SK-MEL-5 (cell line): ENCODE measurements at regions not wholly inside any gene's neighbourhood (a gene's known extent, or its start where the extent isn't known, plus 50 kb on each side); places are given as distances from the start of the nearest gene placed in this dataset.
A peak's percentile ranks its signal among the peaks of the same experiment; 100 is the strongest.
"Not testable (repeated sequence)": the region's sequence is repeated elsewhere in the genome, so short reads cannot be mapped to it uniquely, and the experiment has no call there.

ENCODE experiments used
- DNase-seq: peaks from one replicate; pipeline ENCODE4 v3.0.0-alpha.2; 2016; ENCODE audit warnings: low read depth, low spot score
- in situ Hi-C: cut with HindIII; loops from 2 replicates; pipeline ENCODE4 v1.10.0; 2016; ENCODE audit warnings: low sequenced_read_pairs, high pct_unique_total_duplicates, low pct_unique_long_range_greater_than_20kb

DNA sequence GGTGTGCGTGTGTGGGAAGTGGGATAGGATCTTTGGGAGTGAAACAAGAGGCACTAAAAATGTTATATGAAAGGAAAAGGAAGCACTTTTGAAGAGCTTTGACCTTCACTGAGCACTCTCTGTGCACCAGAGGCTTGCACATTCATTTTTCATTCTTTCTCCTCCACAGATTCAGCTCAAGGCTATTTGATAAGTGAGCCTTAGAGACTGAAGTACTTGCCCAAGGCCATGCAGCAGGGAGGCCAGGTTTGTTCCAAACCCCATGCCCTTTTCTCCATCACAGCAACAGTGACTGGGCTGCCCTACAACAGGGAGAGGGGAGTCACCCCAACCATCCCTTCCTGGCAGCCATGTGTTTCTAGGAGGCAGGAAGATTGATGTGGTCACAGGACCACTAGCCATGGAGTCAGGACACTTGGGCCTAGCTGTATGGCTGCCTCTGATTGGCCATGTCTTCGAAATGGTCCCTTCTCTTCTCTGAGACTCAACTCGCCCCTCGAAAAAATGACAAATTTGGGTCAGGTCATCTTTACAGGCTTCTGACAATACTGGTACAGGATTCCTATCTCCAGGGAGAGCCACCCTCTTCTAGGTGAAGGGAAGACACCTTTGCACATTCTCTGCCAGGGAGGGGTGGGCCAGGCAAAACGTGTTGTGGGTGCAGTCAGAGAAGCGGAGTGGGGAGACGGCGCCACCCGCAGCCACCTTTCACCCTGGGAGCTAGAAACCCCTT lies 123.5 kb upstream of the MYCN start:
- in situ Hi-C loops: no loop called here
- no peak for DNase-seq

DNA sequence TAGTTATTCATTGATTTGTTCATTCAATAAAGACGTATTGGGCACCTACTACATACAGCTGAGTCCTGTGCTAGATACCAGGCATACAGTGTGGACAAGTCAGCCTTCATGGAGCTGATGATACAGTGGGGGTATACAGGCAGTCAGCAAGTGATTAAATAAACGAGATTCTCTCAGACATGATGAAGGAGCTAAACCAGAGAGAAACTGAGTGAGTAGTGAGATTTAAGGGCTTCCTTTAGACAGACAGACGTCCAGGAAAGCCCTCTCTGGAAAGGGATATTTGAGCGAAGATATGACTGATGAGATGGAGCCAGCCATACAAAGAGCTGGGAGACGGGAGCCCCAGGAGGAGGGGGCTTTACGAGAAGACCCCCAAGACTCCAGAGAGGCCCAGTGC lies 122.6 kb upstream of the MYCN start:
- DNase-seq: no peak
- in situ Hi-C loops: no loop called here

DNA sequence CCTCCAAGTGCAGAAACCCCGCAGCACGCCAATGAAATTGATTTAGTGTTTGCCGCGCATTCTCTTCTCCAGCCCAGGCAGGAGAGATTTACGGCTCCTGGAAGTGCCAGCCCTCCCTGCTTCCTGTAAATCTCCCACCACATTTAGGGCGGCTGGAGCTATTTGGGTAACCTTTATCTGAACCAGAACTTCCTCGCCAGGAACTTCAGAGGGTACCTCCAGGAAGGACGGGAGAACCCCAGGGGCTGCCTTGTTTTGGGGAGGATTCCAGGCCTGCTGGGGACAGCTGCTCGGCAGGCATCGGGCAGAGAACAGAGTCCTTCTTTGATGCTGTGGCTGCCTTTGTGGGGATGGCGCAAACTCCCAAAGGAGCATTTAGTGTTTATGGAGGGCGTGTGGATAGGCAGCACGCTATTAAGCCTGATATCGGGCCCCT lies 122.0 kb upstream of the MYCN start:
- DNase-seq: peak; percentile 14
- in situ Hi-C loops: no loop called here

DNA sequence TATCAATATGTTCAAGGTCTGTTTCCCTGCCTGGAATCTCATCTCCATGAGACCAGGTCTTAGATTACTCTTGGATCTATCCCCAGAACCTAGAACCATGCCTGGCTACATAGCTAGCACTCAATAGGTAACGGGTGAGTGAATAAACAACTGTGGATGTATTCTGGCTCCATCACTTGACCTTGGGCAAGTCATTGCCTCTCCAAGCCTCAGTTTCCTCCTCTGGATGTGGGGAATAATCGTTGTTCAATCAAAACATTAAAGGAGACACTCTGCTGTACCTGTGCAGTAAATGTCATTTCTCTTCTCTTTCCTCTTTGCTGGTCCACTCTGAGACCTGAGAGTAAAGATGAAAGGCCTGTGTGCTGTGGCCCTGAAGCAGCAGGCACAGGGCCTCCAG lies 121.5 kb upstream of the MYCN start:
- in situ Hi-C loops: no loop called here

DNA sequence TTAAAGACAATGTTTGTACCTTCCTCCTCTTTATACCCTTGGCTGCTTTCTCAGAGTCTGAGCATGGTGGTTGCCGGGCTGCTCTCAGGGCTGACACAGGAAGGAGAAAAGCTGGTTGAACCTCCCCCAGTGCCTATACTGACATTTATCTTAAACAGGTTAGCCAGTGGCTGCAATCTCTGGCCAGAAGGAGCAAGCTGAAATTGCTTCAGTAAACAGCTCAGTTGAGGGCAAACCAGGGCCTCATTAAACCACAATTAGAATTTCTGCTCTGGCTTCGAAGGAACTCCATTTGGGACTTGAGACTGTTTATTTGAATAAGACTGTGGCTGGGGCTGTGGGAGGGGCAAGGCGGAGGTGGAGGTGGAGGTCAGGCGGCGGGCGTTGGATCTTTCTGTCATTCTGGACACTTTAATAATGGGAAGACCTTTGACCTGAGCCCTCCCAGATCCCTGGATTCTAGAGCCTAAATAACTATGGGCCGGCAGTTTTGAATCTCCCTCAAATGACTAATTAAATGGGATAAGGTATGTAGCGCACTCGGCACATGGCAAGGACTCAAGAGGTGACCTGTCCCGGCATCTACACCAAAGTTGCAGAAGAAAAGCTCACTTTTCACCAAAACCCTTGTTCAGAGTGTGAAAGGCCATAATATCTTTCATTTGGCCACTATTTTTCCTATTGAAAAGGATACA lies 120.6 kb upstream of the MYCN start:
- no peak for DNase-seq

More for the DNA sequence above, 121.5 kb upstream of the MYCN start:
- no peak for DNase-seq

DNA sequence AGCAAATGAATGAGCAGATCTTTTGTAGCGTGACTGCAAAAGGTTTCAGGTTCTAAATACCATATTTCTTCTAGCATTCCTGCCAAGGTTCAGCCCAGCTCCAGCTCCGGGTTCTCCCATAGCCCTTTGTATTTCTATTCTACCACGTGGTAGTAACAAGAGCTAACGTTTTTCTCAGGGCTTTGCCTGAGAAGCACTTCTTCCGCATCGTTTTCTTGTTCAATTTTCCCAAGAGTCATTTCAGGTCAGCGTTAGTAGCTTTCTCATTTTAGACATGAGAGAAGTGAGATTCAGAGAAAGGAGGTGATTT lies 120.1 kb upstream of the MYCN start:
- no peak for DNase-seq
- in situ Hi-C loops: no loop called here

More for the DNA sequence above, 120.6 kb upstream of the MYCN start:
- in situ Hi-C loops: no loop called here

DNA sequence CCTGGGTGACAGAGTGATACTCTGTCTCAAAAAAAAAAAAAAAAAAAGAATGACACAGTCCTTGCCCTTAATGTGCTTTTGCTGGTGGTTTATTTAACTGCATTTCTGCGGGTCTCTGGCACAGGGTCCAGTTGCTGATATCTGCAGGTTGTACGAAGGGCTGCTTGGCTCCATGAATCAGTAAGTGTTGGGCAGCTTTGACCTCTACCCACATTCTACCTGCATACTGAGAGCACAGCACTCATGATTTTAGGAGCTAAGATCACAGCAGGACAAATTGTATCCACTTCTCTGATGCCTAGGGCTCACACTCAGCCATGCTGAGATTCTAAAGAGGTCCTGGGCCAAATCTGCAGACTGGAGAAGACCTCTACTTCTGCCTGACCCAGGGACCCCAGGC lies 119.4 kb upstream of the MYCN start:
- DNase-seq: no peak

DNA sequence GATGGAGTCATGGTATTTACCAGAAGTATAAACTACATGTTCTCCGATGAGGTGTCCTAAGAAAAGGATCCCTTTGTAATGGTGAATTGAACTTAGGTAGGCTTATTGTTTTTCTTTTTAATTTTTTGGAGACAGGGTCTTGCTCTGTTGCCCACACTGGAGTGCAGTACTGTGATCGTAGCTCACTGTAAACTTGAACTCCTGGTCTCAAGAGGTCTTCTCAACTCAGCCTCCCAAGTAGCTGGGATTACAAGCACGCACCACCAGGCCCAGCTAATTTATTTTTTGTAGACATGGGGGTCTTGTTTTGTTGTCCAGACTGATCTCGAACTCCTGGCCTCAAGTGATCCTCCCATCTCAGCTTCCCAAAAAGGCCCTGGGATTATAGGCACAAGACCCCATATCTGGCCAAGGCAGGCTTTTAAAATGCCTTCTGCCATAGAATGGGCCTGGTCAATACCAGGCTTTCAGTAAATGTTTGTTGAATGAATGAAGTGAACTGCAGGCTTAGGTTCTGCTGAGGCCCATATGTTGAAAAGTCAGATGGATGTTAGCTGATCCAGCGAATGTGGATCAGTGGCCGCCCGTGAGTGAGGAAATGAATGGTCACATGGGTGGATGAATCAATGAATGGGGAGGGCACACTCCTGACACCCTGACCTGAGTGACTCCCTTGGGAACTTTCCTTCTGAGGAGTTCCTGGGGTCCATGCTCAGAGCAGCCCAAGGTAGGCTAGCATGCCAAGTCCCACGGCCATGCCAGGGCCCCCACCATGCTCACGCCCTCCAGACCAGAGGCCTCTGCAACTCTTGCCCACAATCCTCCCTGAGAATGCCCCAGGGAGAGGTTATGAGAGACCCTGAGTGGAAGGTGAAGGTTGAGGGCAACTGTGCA lies 118.0 kb upstream of the MYCN start:
- no peak for DNase-seq
- in situ Hi-C loops: no loop called here

More for the DNA sequence above, 119.4 kb upstream of the MYCN start:
- in situ Hi-C loops: no loop called here

DNA sequence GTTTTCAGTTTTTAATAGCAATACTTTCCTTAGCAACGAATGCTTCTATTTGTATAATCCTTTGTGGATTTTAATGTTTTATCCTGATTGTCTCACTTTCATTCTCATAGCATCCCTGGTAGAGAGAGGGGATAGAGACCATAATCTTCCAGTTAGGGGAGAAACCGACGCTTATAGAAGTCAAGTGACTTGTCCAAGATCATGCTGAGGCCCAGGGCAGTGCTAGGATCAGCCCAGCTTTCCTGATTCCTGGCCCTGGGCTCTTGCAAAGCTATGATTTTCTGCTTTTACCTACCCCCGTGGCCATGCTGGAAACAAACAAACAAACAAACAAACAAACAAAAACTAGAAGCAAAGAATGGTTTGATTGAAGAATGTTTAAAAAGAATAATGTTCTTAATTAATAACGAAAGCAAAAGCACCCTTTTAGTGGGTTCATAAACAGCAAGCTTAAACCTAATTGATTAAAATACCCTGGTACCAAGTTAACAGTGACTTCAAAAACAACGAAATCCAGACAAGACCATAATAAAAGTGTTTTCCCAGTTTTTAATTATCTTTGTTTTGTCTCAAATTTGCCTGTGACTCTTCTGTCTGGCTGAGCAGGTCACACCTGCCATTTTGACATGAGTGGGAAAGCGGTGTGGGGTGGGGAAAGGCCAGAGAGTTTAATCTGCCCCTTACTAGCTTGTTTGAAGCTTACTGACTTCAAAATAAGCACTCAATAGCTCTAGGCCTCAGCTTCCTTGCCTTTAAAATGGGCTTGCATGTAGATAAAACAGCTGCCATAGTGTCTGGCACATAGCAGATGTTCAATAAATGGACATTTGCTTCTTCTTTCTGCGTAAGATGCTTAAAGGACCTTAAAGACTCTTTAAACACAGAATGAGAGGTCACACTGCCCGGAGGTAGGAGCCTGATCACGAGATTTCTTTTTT lies 116.6 kb upstream of the MYCN start:
- no peak for DNase-seq
- in situ Hi-C loops: no loop called here

DNA sequence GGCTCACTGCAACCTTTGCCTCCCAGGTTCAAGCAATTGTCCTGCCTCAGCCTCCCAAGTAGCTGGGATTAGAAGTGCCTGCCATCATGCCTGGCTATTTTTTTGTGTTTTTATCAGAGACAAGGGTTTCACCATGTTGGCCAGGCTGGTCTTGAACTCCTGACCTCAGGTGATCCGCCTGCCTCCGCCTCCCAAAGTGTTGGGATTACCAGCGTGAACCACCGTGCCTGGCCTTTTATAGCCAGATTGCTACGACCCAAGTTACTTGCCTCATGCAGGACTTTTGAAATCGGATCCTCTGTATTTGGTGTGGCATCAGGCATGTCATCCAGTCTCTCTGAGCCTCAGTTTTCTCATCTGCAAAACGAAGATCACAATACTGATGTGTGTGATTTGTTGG lies 115.9 kb upstream of the MYCN start:
- in situ Hi-C loops, DNase-seq: not testable (repeated sequence)

DNA sequence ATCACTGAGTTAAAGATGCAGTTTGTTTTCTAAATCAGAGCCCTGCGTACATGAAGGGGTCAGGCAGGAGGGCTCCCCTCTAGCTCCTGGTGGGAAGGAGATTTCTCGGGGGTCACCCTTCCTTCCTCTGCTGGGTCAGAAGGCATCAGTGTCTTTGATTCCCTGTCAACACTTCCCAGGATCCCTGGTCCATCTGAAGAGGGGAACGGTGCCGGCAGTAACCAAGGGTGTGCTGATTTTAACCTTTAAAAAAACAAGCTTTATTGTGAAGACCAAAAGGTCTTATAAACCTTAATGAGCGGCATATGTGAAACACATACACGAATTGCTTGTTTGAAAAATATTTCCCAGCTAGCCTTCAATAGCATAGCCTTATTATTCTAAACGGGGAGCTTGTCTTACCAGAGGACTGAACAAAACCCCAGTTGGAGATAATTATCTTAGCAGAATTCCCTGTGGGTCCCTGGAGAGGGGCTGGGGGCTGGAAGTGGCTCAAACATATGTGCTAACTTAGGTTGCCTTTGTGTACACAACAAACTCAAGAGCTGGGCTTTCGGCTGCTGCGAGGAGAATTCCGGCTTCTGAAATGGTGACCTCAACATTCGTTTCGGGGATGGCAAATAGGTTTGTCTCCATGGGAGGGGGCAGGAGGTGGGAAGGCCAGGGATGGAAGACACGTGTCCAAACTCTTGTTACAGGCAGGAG lies 114.9 kb upstream of the MYCN start:
- in situ Hi-C loops: no loop called here
- DNase-seq: no peak

DNA sequence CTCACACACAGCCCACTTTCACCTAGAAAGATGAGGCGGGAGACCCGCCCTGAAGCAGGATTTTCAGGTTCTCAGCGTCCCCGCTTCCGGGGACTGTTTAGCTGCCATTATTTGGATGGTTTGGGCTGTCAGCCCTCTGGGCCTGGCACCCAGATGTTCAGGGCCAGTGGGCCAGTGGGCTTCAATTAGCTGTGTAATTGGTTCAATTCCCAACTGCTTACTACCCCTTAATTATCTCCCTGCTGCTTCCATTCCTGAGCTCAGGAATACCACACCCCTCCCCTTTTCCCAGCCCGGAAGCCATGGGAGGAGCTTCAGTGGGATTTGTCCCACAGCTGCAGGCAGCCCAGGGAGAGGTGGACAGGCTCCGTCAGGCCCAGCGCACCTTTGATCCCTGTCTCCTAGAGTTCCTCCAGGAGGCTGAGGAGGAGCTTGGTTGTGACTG lies 114.1 kb upstream of the MYCN start:
- in situ Hi-C loops: no loop called here
- no peak for DNase-seq

DNA sequence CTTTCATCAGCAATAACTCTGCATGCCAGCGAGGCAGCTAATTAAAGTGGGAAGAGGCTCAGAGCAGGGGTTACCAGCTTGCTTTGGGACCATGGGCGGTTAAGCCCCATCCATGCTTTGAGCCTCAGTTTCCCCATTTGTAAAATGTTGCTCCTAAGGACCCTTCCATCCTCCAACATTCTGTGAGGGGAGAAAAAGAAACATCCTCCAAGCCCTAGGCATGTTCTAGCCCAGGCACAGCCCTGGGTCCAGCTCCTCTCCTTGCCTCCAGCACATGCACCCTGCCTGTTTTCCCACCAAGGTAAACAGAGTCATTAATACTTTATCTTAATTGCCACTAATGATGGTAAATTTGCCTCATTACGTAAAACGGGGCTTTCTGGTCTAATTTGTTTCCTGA lies 113.3 kb upstream of the MYCN start:
- in situ Hi-C loops: no loop called here
- DNase-seq: no peak

DNA sequence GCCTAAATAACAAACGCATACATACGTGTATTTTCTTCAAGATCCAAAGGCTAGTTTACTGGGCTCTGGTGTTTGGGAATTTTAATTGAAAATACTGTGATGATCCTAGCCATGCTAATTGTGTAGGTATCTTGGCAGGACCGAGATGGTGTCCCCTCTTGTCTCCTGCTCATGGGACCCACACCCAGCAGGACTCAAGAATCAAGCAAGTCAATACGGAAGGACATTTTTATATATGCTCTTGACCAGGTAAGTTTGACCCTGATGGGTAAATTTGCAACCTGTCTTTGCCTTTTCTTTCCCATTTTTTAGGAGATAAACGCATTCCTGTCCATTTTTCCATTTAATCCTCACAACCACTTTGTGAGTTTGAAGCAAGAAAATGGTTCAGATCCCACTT lies 111.8 kb upstream of the MYCN start:
- no peak for DNase-seq

DNA sequence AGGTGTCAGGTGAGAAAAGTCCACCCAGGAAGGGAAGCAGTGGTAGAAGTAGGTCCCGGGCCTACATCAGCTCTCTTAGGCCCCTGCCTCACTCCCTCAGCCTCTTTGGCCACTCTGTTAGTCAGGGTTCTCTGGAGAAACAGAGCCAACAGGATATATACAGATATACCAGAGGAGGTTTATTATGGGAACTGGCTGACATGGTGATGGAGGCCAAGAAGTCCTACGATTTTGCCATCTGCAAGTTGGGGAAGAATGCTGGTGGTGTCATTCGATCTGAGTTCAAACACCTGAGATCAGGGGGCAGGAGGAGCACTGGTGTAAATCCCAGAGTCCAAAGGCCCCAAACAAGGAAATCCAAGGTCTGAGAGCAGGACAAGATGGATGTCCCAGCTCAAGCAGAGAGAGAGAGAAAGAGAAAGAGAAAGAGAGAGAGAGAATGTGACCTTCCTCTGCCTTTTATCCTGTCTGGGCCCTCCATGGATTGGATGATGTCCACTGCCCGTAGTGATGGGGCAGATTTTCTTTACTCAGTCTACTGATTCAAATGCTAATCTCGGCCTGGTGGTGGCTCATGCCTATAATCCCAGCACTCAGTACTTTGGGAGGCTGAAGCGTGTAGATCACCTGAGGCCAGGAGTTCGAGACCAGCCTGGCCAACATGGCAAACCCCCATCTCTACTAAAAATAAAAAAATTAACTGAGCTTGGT lies 111.1 kb upstream of the MYCN start:
- no peak for DNase-seq
- in situ Hi-C loops: no loop called here

More for the DNA sequence above, 111.8 kb upstream of the MYCN start:
- in situ Hi-C loops: no loop called here

DNA sequence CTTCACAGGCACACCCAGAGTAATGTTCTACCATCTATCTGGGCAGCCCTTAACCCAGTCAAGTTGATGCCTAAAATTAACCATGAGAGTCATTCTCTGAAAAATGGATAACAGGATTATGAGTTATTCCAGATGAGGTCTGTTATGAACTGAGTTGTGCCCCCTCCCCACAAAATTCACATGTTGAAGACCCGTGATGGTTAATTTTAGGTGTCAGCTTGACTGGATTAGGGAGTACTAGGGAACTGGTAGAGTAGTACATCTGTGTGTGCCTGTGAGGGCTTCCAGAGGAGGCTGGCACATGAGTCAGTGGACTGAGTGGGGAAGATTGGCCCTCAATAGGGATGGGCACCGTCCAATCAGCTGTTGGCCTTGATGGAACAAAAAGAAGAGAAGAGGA lies 110.4 kb upstream of the MYCN start:
- in situ Hi-C loops: no loop called here

More for the DNA sequence above, 110.4 kb upstream of the MYCN start:
- DNase-seq: no peak
